ENCODE measurements at regions not wholly inside any gene's neighbourhood (a gene's known extent, or its start where the extent isn't known, plus 50 kb on each side); places are given as distances from the start of the nearest gene placed in this dataset.
"Not testable (repeated sequence)": the region's sequence is repeated elsewhere in the genome, so short reads cannot be mapped to it uniquely, and the experiment has no call there.

GRCh38 chr4:163710158-163710557 lies 215.7 kb downstream of the TMA16 start:
- no peak for ATAC-seq
- Histone ChIP-seq H3K36me3 (replicated peaks in 1 of 2; ENCODE audit: insufficient read depth in 1 of 2, low read depth in 2 of 2) (no peaks in the 10 kb centered on the region), H3K9me3 (no peaks in the 10 kb centered on the region), H3K27ac (no peak overlapping the region), H3K4me1 (no peaks in the 10 kb centered on the region), H3K4me3 (no peak overlapping the region), H3K27me3 (no peaks in the 10 kb centered on the region)
- TF ChIP-seq POLR2A (IDR thresholded peaks at IDR 0.05): no peak
- no peak for TF ChIP-seq CTCF (IDR thresholded peaks at IDR 0.05)
- whole genome bisulfite sequencing, 2 donors: 62 to 66% methylated on average over 2 of the region's 2 CpGs
- intact Hi-C loops (cut with DNase I): no loop called here
- DNase-seq: no peak

- H3K36me3 ChIP-seq (replicated peaks in 1 of 2; ENCODE audit: insufficient read depth in 1 of 2, low read depth in 2 of 2); H3K4me1 ChIP-seq; H3K4me3 ChIP-seq; intact Hi-C loops (cut with DNase I); DNase-seq; H3K27me3 ChIP-seq; H3K9me3 ChIP-seq; ATAC-seq; H3K27ac ChIP-seq: not testable (repeated sequence)
- 71 to 80% methylated on average over 5 to 9 of the region's 9 CpGs for WGBS, 2 donors
These were observed 230.0 kb downstream of the TMA16 start for GRCh38 chr4:163724495-163724894.

GRCh38 chr4:163726641-163727040 lies 232.2 kb downstream of the TMA16 start:
- 45 to 46% methylated on average over 2 of the region's 2 CpGs for WGBS, 2 donors

GRCh38 chr4:163731071-163731470 lies 236.6 kb downstream of the TMA16 start:
- H3K27me3 ChIP-seq: no peaks in the 10 kb centered on the region
- no peaks in the 10 kb centered on the region for H3K4me1 ChIP-seq
- no peak overlapping the region for H3K27ac ChIP-seq
- ATAC-seq (no peak), DNase-seq (no peak)
- intact Hi-C loops (cut with DNase I): no loop called here
- no peaks in the 10 kb centered on the region for H3K9me3 ChIP-seq
- TF ChIP-seq POLR2A (IDR thresholded peaks at IDR 0.05) (no peak), CTCF (IDR thresholded peaks at IDR 0.05) (no peak)
- WGBS, 2 donors: 65 to 66% methylated on average over 2 of the region's 2 CpGs
- H3K36me3 ChIP-seq (replicated peaks in 1 of 2; ENCODE audit: insufficient read depth in 1 of 2, low read depth in 2 of 2): no peaks in the 10 kb centered on the region
- no peak overlapping the region for H3K4me3 ChIP-seq

More at GRCh38 chr4:163726641-163727040, 232.2 kb downstream of the TMA16 start:
- H3K36me3 ChIP-seq (replicated peaks in 1 of 2; ENCODE audit: insufficient read depth in 1 of 2, low read depth in 2 of 2): no peaks in the 10 kb centered on the region
- no peaks in the 10 kb centered on the region for H3K9me3 ChIP-seq
- ATAC-seq (no peak), DNase-seq (no peak)
- H3K4me3 ChIP-seq: no peak overlapping the region
- no peaks in the 10 kb centered on the region for H3K27me3 ChIP-seq
- no peaks in the 10 kb centered on the region for H3K4me1 ChIP-seq
- TF ChIP-seq POLR2A (IDR thresholded peaks at IDR 0.05) (no peak), CTCF (IDR thresholded peaks at IDR 0.05) (no peak)
- H3K27ac ChIP-seq: no peak overlapping the region
- intact Hi-C loops (cut with DNase I): no loop called here

- ATAC-seq: no peak
- Histone ChIP-seq H3K27me3 (no peaks in the 10 kb centered on the region), H3K9me3 (no peaks in the 10 kb centered on the region), H3K4me1 (no peaks in the 10 kb centered on the region), H3K27ac (no peak overlapping the region), H3K4me3 (no peak overlapping the region), H3K36me3 (replicated peaks in 1 of 2; ENCODE audit: insufficient read depth in 1 of 2, low read depth in 2 of 2) (no peaks in the 10 kb centered on the region)
- no peak for DNase-seq
- TF ChIP-seq POLR2A (IDR thresholded peaks at IDR 0.05) (no peak), CTCF (IDR thresholded peaks at IDR 0.05) (no peak)
- intact Hi-C loops (cut with DNase I): no loop called here
These were observed 238.0 kb downstream of the TMA16 start for GRCh38 chr4:163732473-163732872.

All from body of pancreas (tissue), 4 donors.